HS-5 (cell line): ENCODE measurements at regions not wholly inside any gene's neighbourhood (a gene's known extent, or its start where the extent isn't known, plus 50 kb on each side); places are given as distances from the start of the nearest gene placed in this dataset.

Experiments used
- DNase-seq: peaks from one replicate; pipeline ENCODE4 v3.0.0-alpha.2; 2012; ENCODE audit warnings: low read depth

DNA sequence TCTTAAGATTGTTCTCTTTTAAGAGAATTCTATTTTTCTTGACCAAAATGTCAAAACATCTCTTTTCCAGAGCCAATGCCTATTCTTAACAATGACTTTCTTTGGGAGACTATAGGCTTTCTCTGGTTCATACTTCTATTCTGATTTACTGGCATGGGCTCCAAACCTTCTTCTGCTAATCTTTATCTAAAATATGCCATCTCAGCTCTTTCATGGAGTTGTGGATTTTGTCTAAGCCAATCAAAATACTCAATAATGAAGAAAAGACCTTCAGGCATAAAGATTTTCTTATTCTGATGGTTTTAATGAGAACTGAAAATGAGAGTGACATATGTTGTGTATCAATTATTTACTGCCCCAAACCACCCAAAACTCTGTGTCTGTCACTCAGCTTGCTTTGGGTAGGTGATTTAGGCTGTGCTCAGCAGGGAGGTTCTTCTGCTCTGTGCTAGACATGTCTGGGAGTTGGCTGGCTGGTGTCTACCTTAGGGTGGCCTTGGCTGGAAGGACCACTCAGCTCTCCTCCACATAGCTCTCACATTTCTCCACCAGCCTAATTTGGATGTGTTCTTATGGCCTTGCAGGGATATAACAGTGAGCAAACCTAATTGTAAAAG is 270.8 kb downstream of the PRDM2 start:
- no peak for DNase-seq

DNA sequence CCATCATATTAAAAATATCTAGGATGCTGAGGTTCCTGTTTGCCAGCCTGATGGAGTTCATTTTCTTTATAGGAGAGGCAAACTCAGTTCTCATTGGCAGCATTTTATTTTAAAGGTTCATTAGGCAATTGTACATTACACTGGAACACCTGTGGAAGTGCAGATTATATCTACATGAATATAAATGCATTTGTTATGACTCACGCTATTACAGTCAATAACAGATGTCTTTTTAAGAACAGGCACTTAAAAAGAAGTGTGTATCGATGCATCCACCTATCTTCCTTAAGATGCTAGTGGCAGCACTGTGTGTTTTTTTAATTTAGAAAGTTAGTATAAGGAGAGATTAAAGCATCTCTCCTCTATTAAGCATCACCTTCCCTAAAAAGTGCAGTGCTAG is 276.5 kb downstream of the PRDM2 start:
- no peak for DNase-seq

DNA sequence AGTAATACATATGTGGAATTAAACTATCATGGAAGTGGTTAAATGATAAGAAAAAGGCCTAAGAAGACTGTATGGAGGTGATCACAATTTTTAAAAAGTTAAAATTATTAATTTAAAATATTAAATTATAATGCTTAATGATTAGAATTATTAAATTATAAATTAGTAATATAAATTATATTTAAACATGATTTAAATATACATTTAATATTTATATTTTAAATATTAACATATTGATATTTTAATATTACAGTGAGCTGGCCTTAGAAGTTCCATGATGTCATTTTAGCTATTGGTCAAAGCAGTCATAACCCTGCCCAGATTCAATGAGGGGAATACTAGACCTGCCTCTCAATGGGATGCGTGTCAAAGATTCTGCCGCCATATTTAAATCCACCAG is 281.2 kb downstream of the PRDM2 start:
- no peak for DNase-seq

DNA sequence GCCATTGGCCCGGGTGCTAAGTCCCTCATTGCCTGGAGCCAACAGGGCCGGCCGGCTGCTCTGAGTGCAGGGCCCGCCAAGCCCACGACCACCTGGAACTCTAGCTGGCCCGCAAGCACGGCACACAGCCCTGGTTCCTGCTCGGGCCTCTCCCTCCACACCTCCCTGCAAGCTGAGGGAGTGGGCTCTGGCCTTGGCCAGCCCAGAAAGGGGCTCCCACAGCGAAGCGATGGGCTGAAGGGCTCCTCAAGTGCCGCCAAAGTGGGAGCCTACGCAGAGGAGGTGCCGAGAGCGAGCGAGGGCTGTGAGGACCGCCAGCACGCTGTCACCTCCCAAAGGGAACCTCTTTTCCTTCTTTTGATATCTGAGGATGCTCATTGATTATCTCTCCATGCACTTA is 283.4 kb downstream of the PRDM2 start:
- DNase-seq: no peak

DNA sequence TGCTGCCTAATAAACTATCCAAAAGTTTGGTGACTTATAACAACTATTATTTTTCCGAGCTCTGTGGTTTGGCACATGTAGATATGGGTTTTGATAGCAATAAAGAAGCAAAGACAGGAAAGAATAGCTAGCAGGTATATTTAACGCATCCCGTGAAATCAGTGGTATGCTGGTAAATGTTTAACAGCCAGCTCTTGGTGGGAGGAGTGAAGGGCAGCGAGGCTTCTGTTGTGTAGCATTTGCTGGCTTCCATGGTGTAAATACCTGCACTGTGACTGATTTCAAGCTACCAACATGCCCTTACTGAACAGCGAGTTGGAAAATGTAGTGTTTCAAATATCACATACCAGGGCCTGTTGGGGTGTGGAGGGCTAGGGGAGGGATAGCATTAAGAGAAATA is 291.0 kb downstream of the PRDM2 start:
- no peak for DNase-seq

DNA sequence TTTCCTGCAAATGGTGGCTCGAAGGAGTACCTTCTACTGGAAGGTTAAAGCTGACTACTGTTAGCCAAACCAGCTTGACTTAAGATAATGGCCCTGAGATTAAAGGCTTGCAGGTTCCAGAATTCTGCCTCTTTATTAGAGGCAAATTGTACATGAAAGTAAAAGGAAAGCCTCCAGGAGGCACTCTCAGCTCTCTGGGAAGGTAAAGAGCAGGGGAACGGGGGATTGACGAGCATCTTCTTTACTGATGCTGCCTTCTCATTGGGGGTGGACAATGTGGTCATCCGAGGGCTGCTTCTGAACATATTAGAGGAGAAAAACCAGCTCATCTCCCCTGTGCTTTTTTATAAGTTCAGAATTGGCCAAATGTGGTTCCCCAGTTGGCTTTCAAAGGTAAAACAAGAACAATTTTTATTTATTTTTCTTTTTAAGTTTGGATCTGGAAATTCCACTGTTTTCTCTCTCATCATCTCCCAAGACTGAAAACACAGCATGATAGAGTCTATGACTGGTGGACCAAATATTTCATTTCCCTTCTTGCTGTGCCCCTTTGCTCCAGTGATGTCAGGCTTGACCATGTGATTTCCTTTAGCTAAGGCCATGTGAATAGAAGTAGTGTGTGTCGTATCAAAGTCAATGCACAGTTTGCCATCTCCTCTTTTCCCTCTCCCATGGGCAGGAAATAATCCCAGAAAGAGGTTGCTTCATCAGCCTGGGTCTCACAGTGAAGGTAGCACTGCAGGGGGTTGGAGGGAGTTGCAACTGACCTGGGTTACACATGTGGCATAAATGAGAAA is 292.7 kb downstream of the PRDM2 start:
- DNase-seq: no peak

DNA sequence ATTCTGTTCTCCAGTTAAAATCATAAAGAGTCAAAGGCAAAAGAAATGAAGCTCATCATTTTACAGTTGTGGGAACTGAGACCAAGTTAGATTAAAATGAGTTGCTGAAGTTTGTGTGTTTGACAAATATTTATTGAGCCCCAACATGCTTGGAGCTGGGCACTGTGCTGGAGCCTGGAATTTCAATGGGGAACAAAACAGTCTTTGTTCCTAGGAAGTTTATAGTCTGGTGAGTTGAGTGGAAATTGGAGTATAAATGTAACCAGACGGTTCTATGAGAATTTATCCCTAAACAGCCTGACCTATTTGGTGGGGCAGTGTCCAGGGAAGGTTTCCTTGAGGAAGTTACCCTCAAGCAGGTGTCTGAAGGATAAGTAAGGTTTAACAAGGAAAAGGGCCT is 294.4 kb downstream of the PRDM2 start:
- DNase-seq: no peak

DNA sequence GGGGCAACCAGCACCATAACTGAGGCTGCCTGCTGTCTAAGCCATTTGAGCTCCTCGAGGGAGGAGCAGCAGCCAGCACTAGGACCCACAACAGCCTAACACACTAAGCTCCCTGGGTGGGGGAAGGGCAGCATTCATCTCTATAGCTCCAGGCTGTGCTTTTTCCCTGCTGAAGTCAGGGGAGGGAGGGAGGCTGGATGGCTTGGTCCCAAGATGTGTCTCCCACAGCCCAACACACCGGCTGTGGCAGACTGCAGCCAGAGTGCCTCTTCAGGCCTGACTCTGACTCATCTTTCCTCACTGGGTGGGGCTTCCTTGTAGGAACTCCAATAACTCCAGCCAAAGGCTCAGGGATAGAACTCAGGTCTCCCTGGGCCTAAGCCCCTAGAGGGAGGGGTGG is 296.3 kb downstream of the PRDM2 start:
- DNase-seq: no peak

DNA sequence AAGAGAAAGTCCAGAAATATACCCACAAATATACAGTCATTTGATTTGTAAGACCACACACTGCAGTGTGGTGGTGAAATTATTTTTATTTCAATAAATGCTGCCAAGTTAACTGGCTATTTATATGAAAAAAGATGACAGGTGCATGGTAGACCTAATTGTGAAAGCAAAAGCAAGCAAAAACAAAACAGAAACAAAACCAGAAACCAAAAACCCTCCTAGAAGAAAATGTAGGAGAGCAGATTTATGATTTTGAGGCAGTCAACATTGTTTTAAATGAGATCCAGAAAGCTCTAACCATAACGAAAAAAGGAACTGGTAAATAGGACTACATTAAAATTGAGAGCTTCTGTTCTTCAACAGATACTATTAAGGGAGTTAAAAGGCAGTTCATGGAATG is 303.6 kb downstream of the PRDM2 start:
- DNase-seq: no peak

DNA sequence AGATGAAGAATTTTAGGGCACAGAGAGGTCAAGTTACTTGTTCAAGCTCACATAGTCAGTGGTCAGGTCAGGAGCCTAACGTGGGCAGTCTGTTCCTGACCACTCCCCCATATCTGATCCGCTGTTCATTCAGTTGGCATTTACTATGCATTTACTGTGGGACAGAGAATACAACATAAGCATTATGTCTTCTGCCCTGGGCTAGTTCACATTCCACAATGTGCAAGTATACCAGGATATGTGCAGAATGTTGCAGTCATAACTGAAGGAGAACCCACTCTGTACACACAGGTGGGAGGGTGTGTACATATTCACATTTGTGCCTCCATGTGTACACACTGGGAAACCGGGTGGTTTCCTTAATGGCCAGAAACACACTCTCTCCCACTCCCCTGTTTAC is 309.6 kb downstream of the PRDM2 start:
- DNase-seq: no peak

DNA sequence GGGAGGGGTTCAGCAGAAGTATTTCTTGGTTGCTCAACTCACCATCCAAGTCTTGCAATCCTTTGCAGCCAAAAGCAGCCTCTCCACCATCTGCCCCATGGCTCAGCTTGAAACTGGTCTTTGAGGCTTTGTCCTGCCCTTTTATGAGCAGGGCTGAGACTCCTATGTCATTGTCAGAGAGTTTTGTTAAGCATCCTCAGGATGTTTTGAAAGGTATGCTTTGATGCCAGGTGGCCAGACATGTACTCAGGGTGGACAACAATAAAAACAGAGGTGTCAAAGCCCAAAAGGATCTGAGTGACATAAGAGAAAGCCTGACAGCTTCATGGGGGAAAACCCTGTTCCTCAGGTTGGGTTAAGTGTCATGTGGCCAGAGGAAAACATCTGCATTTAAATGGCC is 310.5 kb downstream of the PRDM2 start:
- no peak for DNase-seq

DNA sequence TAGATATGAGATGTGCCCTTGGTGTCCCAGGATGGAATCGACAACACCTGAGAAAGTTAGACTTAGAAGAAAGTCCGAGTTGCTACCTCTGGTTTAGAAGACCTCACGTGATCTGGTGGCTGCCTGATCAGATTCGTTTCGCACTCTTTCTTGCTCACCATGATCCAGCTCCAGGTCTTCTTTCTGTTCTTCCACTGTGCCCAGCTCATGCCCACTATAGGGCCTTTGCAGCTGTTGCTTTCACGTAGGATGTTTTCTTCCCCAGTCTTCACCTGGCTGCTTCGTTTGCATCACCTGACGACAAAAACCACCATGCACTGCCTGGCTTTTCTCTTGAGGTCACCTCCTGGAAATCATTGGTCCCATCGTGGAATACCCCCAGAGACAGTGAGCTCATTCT is 311.1 kb downstream of the PRDM2 start:
- DNase-seq: no peak

DNA sequence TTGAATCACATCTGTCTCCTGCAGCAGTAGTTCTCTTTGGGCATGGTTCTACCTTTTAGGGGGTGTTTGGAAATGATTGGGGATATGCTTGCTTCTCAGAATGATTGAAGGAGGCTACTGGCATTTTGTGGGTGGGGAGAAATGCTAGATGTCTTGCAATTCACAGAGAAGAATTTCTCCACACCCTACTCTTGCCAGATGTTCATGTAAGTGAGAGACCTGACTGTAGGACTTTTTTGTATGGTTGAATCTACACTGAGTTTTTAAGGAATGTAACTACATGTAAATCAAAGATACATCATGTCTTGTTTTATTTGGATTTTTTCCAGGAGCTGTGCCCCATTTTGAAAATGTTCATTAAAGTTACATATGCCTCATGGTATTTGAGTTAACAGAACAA is 311.9 kb downstream of the PRDM2 start:
- no peak for DNase-seq

DNA sequence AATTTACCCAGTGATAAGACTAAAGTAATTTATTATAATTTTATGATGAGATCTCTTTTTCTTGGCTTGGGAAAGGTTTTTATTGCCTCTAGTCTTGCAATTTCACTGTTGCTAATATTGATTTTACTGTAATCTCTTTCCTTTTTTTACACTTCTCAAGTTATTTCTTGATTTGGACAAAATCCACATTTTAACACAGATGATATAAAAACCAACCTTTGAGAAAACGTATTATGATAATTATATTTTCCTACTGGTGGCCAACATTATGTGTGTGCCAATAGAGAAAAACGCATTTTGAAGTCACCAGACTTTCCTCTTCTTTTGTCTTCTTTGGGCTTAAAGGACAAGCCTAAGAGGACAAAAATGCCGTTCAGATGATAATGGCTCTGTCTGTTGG is 314.9 kb downstream of the PRDM2 start:
- DNase-seq: no peak

DNA sequence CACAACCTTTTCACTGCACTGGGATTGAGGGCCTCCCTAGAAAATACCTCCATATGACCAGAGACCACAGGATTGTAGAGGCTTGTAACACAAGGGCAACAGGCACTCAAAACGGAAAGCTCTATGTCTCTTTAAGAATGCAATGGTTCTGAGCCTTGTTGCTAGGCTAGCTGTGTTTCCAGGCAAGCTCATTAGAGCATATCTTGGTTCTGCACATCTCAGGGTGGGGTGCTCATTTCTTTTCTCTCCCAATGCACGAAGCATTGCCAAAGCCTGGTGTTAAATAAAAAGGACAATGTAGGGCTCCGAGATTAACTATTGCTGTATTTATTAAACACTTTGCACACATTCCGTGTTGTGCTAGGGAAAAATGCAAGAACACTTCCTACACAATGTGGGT is 315.9 kb downstream of the PRDM2 start:
- no peak for DNase-seq

DNA sequence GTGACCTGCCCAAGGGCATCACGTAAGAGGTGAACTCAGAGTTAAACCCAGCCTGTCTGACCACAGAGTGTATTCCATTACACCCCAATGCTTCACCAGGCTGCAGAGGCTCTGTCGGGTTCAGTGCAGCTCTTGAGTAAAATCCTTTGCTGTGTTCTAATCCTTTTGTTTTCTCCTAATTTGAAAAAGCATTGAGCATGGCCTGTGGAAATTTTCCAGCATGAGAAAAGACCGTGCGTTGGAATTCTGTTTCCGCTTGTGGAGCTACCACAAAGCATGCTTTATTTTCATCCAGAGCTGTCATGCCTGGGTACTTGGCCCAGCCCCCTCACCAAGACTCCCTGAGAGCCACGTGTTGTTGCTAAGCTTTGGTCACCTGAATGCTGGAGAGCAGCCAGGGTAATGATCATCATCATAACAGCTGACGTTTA is 317.6 kb downstream of the PRDM2 start:
- DNase-seq: no peak

DNA sequence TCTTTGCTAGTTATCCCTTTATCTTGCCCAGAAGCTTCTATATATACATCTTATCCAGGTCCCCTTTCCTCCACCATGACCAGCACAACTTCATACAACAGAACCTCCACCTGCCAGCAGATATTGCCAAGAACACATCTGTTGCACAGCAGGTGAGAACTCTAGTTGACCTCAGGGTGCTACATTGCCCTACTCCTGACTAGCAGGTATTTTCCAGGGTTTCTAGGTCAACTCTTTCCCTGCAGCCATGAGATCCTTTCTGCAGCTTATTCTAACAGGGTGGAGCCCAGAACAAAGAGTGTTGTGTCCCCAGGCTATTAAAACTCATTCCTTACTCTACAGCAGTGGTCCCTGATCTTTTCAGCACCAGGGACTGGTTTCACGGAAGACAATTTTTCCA is 319.5 kb downstream of the PRDM2 start:
- no peak for DNase-seq

DNA sequence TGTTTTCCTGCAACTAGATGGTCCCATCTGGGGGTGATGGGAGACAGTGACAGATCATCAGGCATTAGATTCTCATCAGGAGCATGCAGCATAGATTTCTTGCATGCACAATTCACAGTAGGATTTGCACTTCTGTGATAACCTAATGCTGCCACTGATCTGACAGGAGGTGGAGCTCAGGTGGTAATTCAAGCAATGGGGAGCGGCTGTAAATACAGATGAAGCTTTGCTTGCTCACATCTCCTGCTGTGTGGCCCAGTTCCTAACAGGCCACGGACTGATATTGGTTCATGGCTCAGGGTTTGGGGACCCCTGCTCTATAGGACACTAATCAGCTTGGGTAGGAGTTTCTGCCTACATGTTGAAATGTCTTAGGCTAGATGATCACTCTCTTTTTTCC is 320.0 kb downstream of the PRDM2 start:
- DNase-seq: no peak

DNA sequence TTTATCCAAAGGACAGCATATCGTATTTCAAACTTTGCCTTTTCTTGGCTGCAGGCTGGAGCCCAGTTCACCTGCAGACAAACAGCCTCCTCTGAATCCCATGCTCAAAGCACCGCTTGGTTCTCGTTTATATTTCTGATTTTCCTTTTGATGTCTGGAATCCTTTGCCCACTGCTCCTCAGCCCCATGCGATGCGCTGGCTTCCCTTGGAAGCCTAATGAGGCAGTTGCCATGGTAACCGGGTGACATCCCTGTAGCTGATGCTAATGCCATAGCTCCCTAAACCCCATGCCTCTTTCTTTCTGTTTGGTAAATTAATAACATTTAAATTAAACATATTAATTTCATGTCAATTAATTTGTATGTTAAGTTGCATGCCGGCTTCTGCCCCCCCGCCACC is 327.1 kb downstream of the PRDM2 start:
- no peak for DNase-seq

DNA sequence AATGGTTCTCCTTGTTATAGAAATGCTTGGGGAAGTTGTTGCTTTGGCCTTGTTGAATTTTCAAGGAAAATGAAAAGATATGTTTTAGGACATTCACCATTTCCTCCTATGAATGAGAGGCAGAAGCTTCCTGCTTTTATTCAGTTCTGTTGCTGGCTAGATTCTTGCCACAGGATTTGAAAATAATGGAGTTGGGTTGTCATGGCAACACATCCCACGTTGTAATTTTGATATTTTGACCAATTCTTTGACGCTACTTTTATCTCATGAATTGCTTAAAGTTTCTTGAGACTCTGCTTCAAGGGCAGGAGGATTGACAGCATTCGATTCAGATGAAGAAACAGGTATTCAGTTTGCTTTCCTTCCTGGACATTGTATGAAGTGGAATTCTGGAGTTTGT is 331.5 kb downstream of the PRDM2 start:
- DNase-seq: no peak

DNA sequence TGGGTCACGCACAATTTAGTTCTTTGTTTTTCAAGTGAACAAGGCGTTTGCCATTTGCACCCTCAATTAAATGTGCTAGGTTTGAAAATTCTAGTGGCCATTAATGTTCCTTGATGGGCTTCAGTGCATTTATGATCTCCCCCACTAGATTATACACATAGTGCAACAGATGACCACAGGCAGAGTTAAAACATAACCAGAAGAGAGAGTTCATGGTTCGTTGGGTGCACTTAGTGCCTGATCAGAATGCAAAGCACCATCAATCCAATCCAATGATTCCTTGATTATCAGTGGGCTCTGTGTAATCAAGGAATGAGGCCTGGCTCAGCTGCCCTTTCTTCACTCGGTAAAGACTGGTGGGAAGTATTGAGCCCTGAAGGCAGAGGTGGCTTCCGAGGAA is 334.5 kb downstream of the PRDM2 start:
- DNase-seq: no peak

DNA sequence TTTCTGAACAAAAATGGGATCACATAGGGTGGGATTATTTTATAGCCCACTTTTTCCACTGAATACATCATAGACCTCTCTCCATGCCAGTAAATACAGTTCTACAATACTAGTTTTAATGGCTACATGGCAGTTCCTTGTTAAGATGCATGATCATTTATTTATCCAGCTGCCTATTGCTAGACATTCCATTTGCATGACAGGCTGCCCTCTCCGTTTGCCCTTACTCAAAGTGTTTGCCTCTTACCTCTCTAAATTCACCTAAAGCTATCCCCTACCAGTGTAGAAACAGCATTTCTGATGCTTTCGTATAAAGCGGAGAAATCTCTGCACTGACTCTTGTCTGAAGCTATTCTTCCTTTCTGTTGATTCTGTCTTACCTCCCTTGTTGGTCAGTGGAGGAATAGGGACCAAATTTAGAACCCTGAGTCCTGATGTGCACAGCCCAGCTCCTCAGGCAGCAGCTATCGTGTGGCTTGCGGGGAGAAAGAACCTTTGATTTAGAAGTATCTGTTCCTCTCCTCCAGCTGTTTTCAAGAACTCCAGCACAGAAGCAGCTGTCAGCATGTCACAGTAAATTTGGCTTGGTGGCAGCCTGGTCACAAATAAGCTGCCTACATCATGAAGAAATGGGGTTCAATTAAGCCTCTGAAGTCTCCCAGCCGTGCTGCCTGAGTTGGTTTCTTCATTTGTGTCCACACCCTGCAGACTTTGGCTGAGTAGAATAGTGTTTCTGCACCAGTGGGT is 337.3 kb downstream of the PRDM2 start:
- DNase-seq: no peak
